ENCODE measurements at regions not wholly inside any gene's neighbourhood (a gene's known extent, or its start where the extent isn't known, plus 50 kb on each side); places are given as distances from the start of the nearest gene placed in this dataset.
"Not testable (repeated sequence)": the region's sequence is repeated elsewhere in the genome, so short reads cannot be mapped to it uniquely, and the experiment has no call there.

- H3K27me3 ChIP-seq (ENCODE audit: control insufficient read depth, insufficient read depth, low read length) = no peaks in the 10 kb centered on the region
- DNase-seq (ENCODE audit: low read depth) (no peak), FAIRE-seq (no peak)
- no peak overlapping the region for H3K4me3 ChIP-seq (ENCODE audit: low read depth, low read length)
- TF ChIP-seq, protein P1, sequence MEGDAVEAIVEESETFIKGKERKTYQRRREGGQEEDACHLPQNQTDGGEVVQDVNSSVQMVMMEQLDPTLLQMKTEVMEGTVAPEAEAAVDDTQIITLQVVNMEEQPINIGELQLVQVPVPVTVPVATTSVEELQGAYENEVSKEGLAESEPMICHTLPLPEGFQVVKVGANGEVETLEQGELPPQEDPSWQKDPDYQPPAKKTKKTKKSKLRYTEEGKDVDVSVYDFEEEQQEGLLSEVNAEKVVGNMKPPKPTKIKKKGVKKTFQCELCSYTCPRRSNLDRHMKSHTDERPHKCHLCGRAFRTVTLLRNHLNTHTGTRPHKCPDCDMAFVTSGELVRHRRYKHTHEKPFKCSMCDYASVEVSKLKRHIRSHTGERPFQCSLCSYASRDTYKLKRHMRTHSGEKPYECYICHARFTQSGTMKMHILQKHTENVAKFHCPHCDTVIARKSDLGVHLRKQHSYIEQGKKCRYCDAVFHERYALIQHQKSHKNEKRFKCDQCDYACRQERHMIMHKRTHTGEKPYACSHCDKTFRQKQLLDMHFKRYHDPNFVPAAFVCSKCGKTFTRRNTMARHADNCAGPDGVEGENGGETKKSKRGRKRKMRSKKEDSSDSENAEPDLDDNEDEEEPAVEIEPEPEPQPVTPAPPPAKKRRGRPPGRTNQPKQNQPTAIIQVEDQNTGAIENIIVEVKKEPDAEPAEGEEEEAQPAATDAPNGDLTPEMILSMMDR (IDR thresholded peaks at IDR 0.05; ENCODE audit: insufficient read depth, low read length, severe bottlenecking) = no peak
- no peaks in the 10 kb centered on the region for H3K36me3 ChIP-seq (ENCODE audit: control insufficient read depth, insufficient read depth, low read length)
These were observed 290.8 kb upstream of the FGF13 start for GRCh38 chrX:139002319-139002718.

DNA sequence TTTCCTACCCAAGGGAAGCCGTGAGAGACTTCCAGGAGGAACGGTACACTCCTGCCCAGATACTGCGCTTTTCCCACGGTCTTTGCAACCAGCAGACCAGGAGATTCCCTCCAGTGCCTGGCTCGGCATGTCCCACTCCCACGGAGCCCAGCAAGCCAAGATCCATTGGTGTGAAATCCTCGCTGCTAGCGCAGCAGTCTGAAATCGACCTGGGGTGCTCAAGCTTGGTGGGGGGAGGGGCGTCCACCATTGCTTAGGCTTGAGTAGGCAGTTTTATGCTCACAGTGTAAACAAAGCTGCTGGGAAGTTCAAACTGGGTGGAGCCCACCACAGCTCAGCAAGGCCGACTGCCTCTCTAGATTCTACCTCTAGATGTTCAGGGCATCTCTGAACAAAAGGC, 284.8 kb upstream of the FGF13 start:
- TF ChIP-seq, protein P1 (IDR thresholded peaks at IDR 0.05; ENCODE audit: insufficient read depth, low read length, severe bottlenecking) = no peak
- DNase-seq (ENCODE audit: low read depth) (no peak), FAIRE-seq (no peak)
- Histone ChIP-seq H3K27me3 (ENCODE audit: control insufficient read depth, insufficient read depth, low read length) (no peaks in the 10 kb centered on the region), H3K36me3 (ENCODE audit: control insufficient read depth, insufficient read depth, low read length) (no peaks in the 10 kb centered on the region), H3K4me3 (ENCODE audit: low read depth, low read length) (no peak overlapping the region)

- FAIRE-seq = no peak
- TF ChIP-seq, protein P1 (IDR thresholded peaks at IDR 0.05; ENCODE audit: insufficient read depth, low read length, severe bottlenecking) = no peak
- Histone ChIP-seq H3K27me3 (ENCODE audit: control insufficient read depth, insufficient read depth, low read length) (no peaks in the 10 kb centered on the region), H3K4me3 (ENCODE audit: low read depth, low read length) (no peak overlapping the region), H3K36me3 (ENCODE audit: control insufficient read depth, insufficient read depth, low read length) (no peaks in the 10 kb centered on the region)
- DNase-seq (ENCODE audit: low read depth) = no peak
These were observed 283.9 kb upstream of the FGF13 start for GRCh38 chrX:138995458-138995857.

GRCh38 chrX:138990425-138990824, 278.9 kb upstream of the FGF13 start:
- not testable (repeated sequence) for FAIRE-seq; H3K36me3 ChIP-seq (ENCODE audit: control insufficient read depth, insufficient read depth, low read length); H3K27me3 ChIP-seq (ENCODE audit: control insufficient read depth, insufficient read depth, low read length); DNase-seq (ENCODE audit: low read depth); H3K4me3 ChIP-seq (ENCODE audit: low read depth, low read length)

DNA sequence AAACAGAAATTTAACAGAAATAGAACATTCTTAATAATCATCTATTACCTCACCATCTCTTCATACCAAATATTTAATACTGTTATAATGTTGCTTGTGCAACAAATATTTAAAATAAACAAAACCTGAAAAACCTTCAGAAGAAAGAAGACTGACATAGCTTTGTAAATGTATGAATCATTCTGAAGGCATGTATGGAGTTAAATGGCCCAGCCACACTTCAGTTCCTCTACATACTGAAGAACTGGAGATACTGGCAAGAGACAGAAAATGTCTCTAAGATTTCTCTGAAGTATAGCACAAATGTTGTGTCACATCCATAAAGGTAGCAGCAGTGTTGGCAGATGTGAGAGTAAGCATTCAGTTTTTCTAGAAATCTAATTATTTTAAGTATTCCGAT, 275.3 kb upstream of the FGF13 start:
- TF ChIP-seq, protein P1 (IDR thresholded peaks at IDR 0.05; ENCODE audit: insufficient read depth, low read length, severe bottlenecking) = no peak
- no peak overlapping the region for H3K4me3 ChIP-seq (ENCODE audit: low read depth, low read length)
- DNase-seq (ENCODE audit: low read depth) = peak; percentile 41
- no peaks in the 10 kb centered on the region for H3K36me3 ChIP-seq (ENCODE audit: control insufficient read depth, insufficient read depth, low read length)
- no peak for FAIRE-seq
- H3K27me3 ChIP-seq (ENCODE audit: control insufficient read depth, insufficient read depth, low read length) = no peaks in the 10 kb centered on the region

- no peak overlapping the region for H3K4me3 ChIP-seq (ENCODE audit: low read depth, low read length)
- no peak for FAIRE-seq
- TF ChIP-seq, protein P1 (IDR thresholded peaks at IDR 0.05; ENCODE audit: insufficient read depth, low read length, severe bottlenecking) = no peak
- no peaks in the 10 kb centered on the region for H3K36me3 ChIP-seq (ENCODE audit: control insufficient read depth, insufficient read depth, low read length)
- H3K27me3 ChIP-seq (ENCODE audit: control insufficient read depth, insufficient read depth, low read length) = no peaks in the 10 kb centered on the region
- peak; percentile 28 for DNase-seq (ENCODE audit: low read depth)
These were observed 274.7 kb upstream of the FGF13 start for GRCh38 chrX:138986235-138986634.

All from bronchial epithelial cell (primary cell).